ENCODE measurements at regions not wholly inside any gene's neighbourhood (a gene's known extent, or its start where the extent isn't known, plus 50 kb on each side); places are given as distances from the start of the nearest gene placed in this dataset.
"Not testable (repeated sequence)": the region's sequence is repeated elsewhere in the genome, so short reads cannot be mapped to it uniquely, and the experiment has no call there.

DNA sequence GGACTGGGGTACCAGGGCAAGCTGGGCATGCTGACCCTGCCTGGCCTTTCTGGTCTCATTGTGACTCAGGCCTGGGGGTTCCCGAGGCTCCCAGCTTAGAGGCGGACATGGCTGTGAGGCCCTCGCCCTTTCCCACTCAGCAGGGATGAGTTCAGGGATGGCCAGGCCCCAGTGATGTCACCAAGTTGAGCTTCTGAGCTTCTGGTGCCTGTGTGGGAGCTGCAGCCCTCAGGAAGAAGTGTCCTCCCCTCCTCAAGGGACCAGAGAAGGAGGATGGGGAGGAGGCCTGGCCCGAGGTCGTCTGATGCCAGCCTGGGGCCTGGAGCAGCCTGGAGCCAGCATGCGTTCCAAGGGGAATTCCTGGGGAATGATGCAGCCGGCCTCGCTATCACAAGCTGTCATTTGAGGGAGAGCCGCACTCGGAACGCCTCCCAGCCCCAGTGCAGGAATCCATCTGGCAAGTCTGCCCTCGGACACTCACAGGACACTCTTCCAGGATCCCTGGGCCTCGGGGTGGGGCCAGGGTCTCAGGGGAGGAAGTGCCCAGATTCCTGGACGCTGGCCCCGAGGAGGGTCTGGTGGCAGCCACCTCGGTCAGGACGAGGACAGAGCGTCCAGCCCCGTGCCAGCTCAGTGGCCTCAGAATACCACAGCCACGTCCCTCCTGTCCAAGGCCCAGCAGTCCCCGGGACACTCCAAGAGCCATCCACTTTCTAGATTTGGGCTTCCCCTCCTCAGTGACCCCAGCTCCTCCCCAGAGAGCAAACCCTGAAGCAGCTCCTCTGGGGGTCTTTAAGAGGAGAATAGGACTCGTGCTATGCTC, 61.2 kb upstream of the GPC1 start:
- DNase-seq (ENCODE audit: low spot score) = no peak

DNA sequence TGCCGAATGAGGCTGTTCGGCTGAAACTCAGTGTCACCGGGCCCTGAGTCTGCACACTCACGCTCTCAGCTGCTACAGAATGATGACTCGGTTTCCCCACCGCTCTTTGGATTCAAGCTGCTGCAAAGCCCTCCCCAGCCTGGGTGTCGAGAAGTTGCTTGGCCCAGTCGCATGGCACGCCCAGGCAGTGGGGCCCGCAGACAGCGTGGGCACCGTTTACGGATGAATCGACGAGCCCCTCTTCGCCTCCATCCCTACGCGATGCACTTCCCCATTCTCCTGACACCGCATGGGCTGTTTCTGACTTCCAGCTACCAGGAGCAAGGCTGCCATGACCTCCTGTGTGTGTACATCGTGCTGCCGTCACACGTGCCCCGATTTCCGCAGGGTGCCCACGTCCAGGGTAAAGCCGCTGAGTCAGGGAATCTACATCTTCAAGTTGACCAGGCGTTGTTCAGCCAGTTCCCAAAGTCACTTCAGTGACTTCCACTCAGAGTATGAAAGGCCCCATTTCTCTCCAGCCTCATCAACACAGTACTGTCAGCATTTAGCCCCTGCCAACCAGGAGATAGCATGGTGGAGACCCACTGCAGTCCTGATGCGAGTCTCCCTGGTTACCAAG, 60.3 kb upstream of the GPC1 start:
- no peak for DNase-seq (ENCODE audit: low spot score)

DNA sequence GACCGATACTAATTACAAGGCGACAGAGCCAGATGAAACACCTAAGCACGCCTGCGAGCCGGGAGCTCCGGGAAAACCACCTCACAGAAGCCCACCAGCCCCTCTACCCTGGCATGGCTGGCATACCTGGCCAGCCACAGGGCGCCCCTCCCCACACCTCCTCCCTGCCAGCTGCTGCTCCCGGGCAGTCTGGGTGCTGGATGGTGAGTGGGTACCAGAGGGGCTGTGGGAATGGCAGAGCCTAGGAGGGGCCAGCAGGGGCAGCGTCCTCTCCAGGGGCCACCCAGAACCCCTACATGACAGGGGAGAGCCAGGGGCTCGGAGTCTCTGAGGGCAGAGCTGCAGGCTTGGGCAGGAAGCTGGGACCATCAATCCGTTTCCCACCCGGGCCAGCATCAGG, 58.7 kb upstream of the GPC1 start:
- DNase-seq (ENCODE audit: low spot score) = no peak

DNA sequence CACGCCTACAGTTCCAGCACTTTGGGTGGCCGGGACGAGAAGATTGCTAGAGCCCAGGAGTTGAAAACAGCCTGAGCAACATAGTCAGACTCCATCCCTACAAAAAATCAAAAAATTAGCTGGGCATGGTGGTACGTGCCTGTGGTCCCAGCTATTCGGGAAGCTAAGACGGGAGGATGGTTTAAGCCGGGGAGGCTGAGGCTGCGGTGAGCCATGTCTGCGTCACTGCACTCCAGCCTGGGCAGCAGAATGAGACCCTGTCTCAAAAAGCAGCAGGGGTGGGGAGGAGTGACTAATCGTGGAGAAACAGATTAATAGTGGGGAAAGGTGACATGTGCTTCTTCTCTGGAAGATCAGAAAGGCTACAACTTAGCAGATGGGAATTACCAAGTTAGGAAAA, 58.1 kb upstream of the GPC1 start:
- DNase-seq (ENCODE audit: low spot score) = no peak

DNA sequence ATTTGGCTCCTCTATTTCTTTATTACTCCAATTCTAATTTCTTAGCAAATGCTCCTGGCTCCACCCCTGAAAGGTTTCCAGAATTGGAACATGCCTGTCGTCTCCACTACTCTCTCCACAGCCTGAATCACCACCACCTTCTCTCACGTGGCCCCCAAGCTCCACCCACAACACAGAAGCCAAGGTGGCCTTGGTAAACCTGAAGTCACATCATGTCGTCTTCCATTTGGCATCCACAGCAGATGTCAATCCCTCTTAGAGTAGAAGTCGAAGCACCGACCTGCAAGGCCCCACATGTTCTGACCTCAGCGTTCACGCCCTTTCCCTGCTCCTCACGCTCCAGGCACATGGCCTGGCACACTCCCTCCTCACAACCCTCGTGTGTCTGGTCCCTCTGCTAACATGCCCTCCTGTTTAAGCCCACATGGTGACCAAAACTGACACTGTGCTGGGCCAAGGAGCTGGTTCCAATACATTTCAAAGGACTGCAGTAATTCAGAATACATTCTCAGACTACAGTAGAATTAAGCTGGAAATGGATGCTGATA, 56.3 kb upstream of the GPC1 start:
- DNase-seq (ENCODE audit: low spot score) = no peak

DNA sequence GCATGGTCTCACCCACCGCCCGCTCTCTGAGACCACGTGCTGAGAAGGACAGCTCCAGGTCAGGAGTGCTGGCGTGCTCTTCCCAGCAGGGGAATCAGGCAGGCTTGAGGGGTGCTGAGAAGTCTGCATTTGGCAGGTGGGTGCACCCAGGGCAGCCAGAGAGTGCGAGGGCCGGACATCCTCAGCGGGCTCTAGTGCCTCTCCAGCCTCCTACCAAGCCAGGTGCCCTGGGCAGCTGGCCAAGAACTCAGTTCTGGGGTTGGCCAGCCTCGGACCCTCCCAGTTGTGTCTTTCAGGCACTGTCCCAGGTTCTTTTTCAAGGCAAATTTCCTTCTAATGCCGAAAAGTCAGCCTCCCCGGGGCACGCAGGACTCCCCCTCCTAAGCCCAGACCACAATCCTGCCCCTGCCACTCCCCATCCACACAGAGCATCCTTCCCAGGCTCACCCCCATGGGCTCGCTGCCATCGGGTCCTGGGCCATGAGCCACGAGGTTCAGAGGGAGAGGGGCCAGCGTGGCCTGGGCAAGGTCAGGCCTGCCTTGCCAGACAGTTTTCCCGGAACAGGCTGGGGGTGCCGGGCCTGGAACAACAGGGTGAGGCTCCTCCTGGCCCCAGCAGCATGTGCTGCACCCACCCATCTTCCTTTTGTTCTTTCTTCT, 52.2 kb upstream of the GPC1 start:
- DNase-seq (ENCODE audit: low spot score) = no peak

DNA sequence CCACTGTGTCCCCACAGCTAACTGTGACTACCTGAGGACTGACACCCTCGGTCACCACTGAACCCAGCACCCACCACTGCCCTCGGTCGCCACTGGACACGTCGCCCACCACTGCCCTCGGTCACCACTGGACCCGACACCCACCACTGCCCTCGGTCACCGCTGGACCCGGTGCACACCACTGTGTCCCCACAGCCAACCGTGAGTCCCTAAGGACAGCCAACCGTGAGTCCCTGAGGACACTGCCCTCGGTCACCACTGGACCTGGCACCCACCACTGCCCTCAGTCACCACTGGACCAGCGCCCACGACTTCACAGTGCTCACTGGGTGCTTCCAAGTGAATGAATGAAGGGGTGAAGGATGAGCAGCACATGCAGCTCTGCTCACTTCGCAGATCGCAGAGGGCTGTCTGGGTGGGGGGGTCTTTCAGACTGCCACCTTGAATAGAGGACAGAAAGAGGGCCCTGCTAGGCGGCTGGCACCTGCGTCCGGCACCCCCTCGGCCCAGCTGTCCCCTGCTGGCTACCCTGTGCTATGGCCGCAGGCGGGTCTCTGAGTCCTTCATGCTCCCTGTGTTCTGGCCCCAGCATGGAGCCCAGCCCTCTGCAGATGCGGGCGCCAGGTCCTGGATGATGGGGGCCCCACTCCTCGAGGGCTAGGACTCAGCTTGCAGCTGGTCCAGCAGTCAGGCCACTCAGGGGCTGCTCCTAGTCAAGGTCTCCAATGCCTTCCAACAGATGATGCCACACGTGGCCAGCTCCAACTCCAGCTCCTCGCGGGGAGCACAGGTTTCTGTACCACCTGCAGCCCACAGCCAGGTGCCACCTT, 51.4 kb upstream of the GPC1 start:
- DNase-seq (ENCODE audit: low spot score) = no peak

DNA sequence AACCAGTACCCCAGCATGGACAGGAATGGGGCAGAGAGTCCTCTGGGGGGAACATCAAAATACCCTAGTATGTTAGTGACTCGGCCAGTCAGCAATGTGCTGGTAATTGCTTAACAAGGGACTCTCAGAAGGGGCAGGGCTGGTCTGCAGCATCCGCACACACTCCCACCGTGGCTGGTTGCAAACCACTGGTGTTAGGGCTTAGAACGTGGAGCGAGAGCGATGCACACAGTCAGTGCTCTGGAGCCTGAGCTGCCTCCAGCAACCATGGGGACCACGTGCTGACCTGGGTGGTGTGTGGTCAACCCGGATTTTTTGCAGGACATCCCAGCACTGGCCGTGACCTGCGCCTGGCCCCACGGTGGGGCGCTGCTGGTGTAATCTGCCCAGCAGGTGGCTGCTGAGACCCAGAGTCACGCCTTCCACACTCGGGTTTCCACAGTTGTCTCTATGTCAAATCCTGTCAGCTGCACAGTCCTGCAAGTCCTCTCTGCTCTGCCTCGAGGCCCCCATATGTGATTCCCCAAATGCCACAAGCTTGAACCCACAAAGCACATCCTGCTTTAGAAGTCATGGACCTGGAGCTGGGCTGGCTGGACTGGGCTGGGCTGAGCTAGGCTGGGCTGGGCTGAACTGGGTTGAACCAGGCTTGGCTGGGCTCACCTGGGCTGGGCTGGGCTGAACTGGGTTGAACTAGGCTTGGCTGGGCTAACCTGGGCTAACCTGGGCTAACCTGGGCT, 50.6 kb upstream of the GPC1 start:
- DNase-seq (ENCODE audit: low spot score) = no peak

DNA sequence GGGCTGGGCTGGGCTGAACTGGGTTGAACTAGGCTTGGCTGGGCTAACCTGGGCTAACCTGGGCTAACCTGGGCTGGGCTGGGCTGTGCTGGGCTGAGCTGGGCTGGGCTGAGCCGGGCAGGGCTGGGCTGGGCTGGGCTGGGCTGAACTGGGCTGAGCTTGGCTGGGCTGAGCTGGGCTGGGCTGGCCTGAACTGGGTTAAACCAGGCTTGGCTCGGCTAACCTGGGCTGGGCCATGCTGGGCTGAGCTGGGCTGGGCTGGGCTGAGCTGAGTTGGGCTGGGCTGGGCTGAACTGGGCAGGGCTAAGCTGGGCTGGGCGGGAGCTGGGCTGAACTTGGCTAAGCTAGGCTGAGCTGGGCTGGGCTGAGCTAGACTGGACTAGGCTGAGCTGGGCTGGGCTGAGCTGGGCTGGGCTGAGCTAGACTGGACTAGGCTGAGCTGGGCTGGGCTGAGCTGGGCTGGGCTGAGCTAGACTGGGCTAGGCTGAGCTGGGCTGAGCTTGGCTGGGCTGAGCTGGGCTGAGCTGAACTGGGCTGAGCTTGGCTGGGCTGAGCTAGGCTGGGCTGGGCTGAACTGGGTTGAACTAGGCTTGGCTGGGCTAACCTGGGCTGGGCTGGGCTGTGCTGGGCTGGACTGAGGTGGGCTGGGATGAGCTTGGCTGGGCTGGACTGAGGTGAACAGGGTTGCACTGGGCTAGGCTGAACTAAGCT, 49.9 kb upstream of the GPC1 start:
- DNase-seq (ENCODE audit: low spot score) = not testable (repeated sequence)

Data from germinal center (tissue), 1 donor.